GM12892 (cell line): ENCODE measurements at regions not wholly inside any gene's neighbourhood (a gene's known extent, or its start where the extent isn't known, plus 50 kb on each side); places are given as distances from the start of the nearest gene placed in this dataset.

Experiments used
- POLR2A ChIP-seq: IDR thresholded peaks from 2 replicates; pipeline ENCODE4 v1.6.1; 2011; ENCODE audit warnings: low read depth, low read length, control low read depth
- POLR2AphosphoS5 ChIP-seq: IDR thresholded peaks from 2 replicates; pipeline ENCODE4 v1.6.1; 2011; ENCODE audit warnings: low read depth, low read length, control low read depth

DNA sequence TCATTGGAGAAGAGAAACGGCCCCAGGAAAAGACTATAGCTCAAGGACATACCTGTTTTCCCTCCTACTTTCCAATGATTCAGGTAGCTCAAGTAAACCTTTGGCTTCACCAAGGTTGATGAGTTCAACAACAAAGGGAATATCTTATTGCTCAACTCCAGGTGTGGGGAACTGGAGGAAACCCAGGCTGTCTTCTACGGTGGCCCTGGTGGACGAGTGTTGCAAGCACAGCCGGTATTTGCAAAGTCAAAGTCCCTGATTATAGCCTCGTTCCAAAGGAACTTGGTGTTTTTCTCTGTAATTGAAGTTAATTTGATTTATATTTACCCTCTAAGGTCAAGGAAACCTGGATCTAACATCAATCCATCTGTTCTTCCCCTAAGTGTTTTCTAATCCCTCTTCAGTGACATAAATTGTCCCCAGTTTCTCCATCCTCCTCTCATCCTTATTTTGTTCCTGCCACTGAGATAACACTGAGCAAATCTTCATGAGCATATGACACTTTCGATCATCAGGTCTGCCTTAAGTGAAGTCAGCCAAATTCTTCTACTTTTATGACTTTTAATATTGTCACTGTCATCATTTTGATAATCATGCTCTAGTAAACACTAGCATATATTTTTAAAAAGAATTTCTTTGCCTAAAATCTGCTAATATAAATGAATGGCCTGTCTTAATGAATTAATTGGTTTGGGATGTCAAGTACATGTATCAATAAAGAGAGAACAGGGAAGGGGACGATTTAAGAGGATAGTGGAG lies 174.6 kb upstream of the TBX3 start:
- TF ChIP-seq POLR2AphosphoS5 (no peak), POLR2A (no peak)
